H9 (cell line): ENCODE measurements at regions not wholly inside any gene's neighbourhood (a gene's known extent, or its start where the extent isn't known, plus 50 kb on each side); places are given as distances from the start of the nearest gene placed in this dataset.
"Not testable (repeated sequence)": the region's sequence is repeated elsewhere in the genome, so short reads cannot be mapped to it uniquely, and the experiment has no call there.

Experiments
- DNase-seq: peaks from one replicate; pipeline ENCODE4 v3.0.0-alpha.2; 2017
- H2AFZ ChIP-seq: one replicate; pipeline ENCODE4 v1.6.1; 2013; ENCODE audit warnings: mild to moderate bottlenecking, low read length, control low read depth, moderate library complexity
- H2AK5ac ChIP-seq: 2 replicates; pipeline ENCODE4 v1.6.1; 2013; ENCODE audit warnings: low read length, control low read depth, mixed read lengths; ENCODE audit not compliant: insufficient read length
- H2BK120ac ChIP-seq: one replicate; pipeline ENCODE4 v1.6.1; 2013; ENCODE audit warnings: low read depth, mild to moderate bottlenecking, low read length, control low read depth, inconsistent platforms; ENCODE audit not compliant: poor library complexity, severe bottlenecking
- H2BK12ac ChIP-seq: 2 replicates; pipeline ENCODE4 v1.6.1; 2013; ENCODE audit warnings: low read length, control low read depth, mixed read lengths, low read depth; ENCODE audit not compliant: insufficient read length
- H2BK15ac ChIP-seq: 2 replicates; pipeline ENCODE4 v1.6.1; 2013; ENCODE audit warnings: low read depth, low read length, control low read depth
- H2BK20ac ChIP-seq: one replicate; pipeline ENCODE4 v1.6.1; 2013; ENCODE audit warnings: low read depth, mild to moderate bottlenecking, low read length, control low read depth, inconsistent platforms; ENCODE audit not compliant: poor library complexity, severe bottlenecking
- H2BK5ac ChIP-seq: 2 replicates; pipeline ENCODE4 v1.6.1; 2013; ENCODE audit warnings: low read length, control low read depth, mixed read lengths; ENCODE audit not compliant: insufficient read length
- H3K14ac ChIP-seq: 2 replicates; pipeline ENCODE4 v1.6.1; 2013; ENCODE audit warnings: low read length, control low read depth; ENCODE audit not compliant: insufficient read depth
- H3K18ac ChIP-seq: 2 replicates; pipeline ENCODE4 v1.6.1; 2013; ENCODE audit warnings: low read depth, mild to moderate bottlenecking, mixed read lengths, low read length, control low read depth; ENCODE audit not compliant: insufficient read length
- H3K23ac ChIP-seq: 2 replicates; pipeline ENCODE4 v1.6.1; 2013; ENCODE audit warnings: low read length, control low read depth, mixed read lengths, low read depth; ENCODE audit not compliant: insufficient read length
- H3K23me2 ChIP-seq: 2 replicates; pipeline ENCODE4 v1.6.1; 2013; ENCODE audit warnings: low read depth, mild to moderate bottlenecking, mixed read lengths, low read length, control low read depth; ENCODE audit not compliant: insufficient read length, poor library complexity, severe bottlenecking
- H3K27ac ChIP-seq: 2 replicates; pipeline ENCODE4 v1.5.1; 2013; ENCODE audit warnings: low read length, control low read depth, mixed read lengths, low read depth; ENCODE audit not compliant: insufficient read length
- H3K27me3 ChIP-seq: 2 replicates; pipeline ENCODE4 v1.6.1; 2013; ENCODE audit warnings: low read length, control low read depth, inconsistent platforms; ENCODE audit not compliant: insufficient read depth
- H3K4ac ChIP-seq: 2 replicates; pipeline ENCODE4 v1.6.1; 2013; ENCODE audit warnings: low read depth, mild to moderate bottlenecking, control low read depth, inconsistent platforms, low read length, moderate library complexity
- H3K4me1 ChIP-seq: 2 replicates; pipeline ENCODE4 v1.6.1; 2013; ENCODE audit warnings: low read length, control low read depth, inconsistent platforms; ENCODE audit not compliant: insufficient read depth
- H3K4me2 ChIP-seq: 2 replicates; pipeline ENCODE4 v1.6.1; 2013; ENCODE audit warnings: low read length, control low read depth, mixed read lengths; ENCODE audit not compliant: insufficient read length, insufficient read depth
- H3K56ac ChIP-seq: 2 replicates; pipeline ENCODE4 v1.6.1; 2013; ENCODE audit warnings: low read depth, mild to moderate bottlenecking, mixed read lengths, low read length, control low read depth; ENCODE audit not compliant: insufficient read length
- H3K79me1 ChIP-seq: 2 replicates; pipeline ENCODE4 v1.6.1; 2013; ENCODE audit warnings: low read depth, mild to moderate bottlenecking, moderate library complexity, low read length, control low read depth, inconsistent platforms; ENCODE audit not compliant: insufficient read depth, poor library complexity, severe bottlenecking
- H3K79me2 ChIP-seq: 2 replicates; pipeline ENCODE4 v1.6.1; 2013; ENCODE audit warnings: low read length, control low read depth, inconsistent platforms; ENCODE audit not compliant: insufficient read depth
- H3K9ac ChIP-seq: 2 replicates; pipeline ENCODE4 v1.6.1; 2013; ENCODE audit warnings: low read length, control low read depth, mixed read lengths; ENCODE audit not compliant: insufficient read length; ENCODE audit errors: extremely low read depth
- H3K9me3 ChIP-seq: one replicate; pipeline ENCODE4 v1.6.1; 2013; ENCODE audit warnings: low read depth, low read length, inconsistent platforms; ENCODE audit not compliant: control insufficient read depth
- H3T11ph ChIP-seq: one replicate; pipeline ENCODE4 v1.6.1; 2013; ENCODE audit warnings: mild to moderate bottlenecking, low read length, control low read depth, inconsistent platforms
- H4K20me1 ChIP-seq: one replicate; pipeline ENCODE4 v1.6.1; 2013; ENCODE audit not compliant: control insufficient read depth, insufficient read length, insufficient read depth
- H4K5ac ChIP-seq: 2 replicates; pipeline ENCODE4 v1.6.1; 2013; ENCODE audit warnings: low read depth, mild to moderate bottlenecking, mixed read lengths, low read length, control low read depth; ENCODE audit not compliant: insufficient read length
- H4K8ac ChIP-seq: replicated peaks from 2 replicates; pipeline ENCODE4 v1.6.1; 2013; ENCODE audit warnings: low read length, control low read depth, mixed read lengths, low read depth; ENCODE audit not compliant: insufficient read length
- H4K91ac ChIP-seq: 2 replicates; pipeline ENCODE4 v1.6.1; 2013; ENCODE audit warnings: low read depth, mild to moderate bottlenecking, moderate library complexity, mixed read lengths, low read length, control low read depth; ENCODE audit not compliant: insufficient read length
- H3K27ac Mint-ChIP-seq, 3 experiments: 2 replicates in 2 of 3; 3 replicates in 1 of 3; pipeline ENCODE4 v1.8.0; 2020 to 2021; ENCODE audit warnings: mixed read lengths in 3 of 3, mild to moderate bottlenecking in 1 of 3, moderate library complexity in 1 of 3
- H3K27me3 Mint-ChIP-seq: 2 replicates; pipeline ENCODE4 v1.8.0; 2021; ENCODE audit warnings: low read depth, mild to moderate bottlenecking, moderate library complexity, mixed read lengths
- H3K36me3 Mint-ChIP-seq, 3 experiments: 2 replicates in 2 of 3; 3 replicates in 1 of 3; pipeline ENCODE4 v1.8.0; 2020 to 2021; ENCODE audit warnings: low read depth in 3 of 3, mixed read lengths in 3 of 3; ENCODE audit not compliant: insufficient read depth in 1 of 3
- H3K4me1 Mint-ChIP-seq, 2 experiments: 2 replicates each; pipeline ENCODE4 v1.8.0; 2020; ENCODE audit warnings: mixed read lengths in 2 of 2
- H3K4me3 Mint-ChIP-seq, 2 experiments: 2 replicates in 1 of 2; 3 replicates in 1 of 2; pipeline ENCODE4 v1.8.0; 2020 to 2021; ENCODE audit warnings: mild to moderate bottlenecking in 2 of 2, mixed read lengths in 2 of 2, moderate library complexity in 1 of 2
- H3K9me3 Mint-ChIP-seq, 2 experiments: 2 replicates in 1 of 2; 3 replicates in 1 of 2; pipeline ENCODE4 v1.8.0; 2020; ENCODE audit warnings: mild to moderate bottlenecking in 2 of 2, mixed read lengths in 2 of 2, moderate library complexity in 1 of 2
- WGBS: extraction: QIAGEN DNeasy Blood & Tissue Kit; methylation state at CpG from one replicate; pipeline ENCODE4 v1.1.7; 2013; ENCODE audit warnings: missing lambda C conversion rate, low lambda C conversion rate, mixed read lengths; ENCODE audit not compliant: insufficient read length; ENCODE audit errors: extremely low coverage; 5-methylcytosine and 5-hydroxymethylcytosine counted together

DNA sequence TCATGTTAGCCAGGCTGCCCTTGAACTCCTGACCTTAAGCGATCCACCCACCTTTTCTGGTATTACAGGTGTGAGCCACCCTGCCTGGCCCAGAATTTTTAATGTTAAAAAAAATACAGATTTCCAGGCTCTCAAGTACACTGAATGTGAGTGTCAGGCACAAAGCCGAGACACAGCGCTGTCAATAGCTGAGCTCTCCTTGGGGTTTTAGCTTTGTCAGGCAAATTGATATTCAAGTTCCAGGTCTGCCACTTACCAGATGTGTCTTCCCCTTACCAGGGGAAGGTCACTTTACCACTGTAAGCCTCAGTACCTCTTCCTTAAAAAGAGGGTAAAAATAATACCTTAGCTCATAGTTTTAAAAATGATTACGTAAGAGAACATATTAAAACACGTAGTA lies 71.6 kb upstream of the LRRC37A2 start:
- not testable (repeated sequence) for H2BK120ac ChIP-seq, H4K8ac ChIP-seq, H3T11ph ChIP-seq, H2AK5ac ChIP-seq, H2BK5ac ChIP-seq, H3K9me3 Mint-ChIP-seq, H3K4me1 ChIP-seq, H3K4ac ChIP-seq, H3K18ac ChIP-seq, H3K14ac ChIP-seq, H3K79me1 ChIP-seq, H2BK20ac ChIP-seq, H3K23ac ChIP-seq, DNase-seq, H3K27me3 Mint-ChIP-seq, H3K27me3 ChIP-seq, H4K20me1 ChIP-seq, H3K9me3 ChIP-seq, H4K5ac ChIP-seq, H3K56ac ChIP-seq, H3K23me2 ChIP-seq, H3K9ac ChIP-seq, H3K4me3 Mint-ChIP-seq, H3K36me3 Mint-ChIP-seq, H2AFZ ChIP-seq, H3K4me2 ChIP-seq, H3K79me2 ChIP-seq, H3K4me1 Mint-ChIP-seq, H3K27ac ChIP-seq, H4K91ac ChIP-seq, H2BK15ac ChIP-seq, H3K27ac Mint-ChIP-seq, H2BK12ac ChIP-seq
- no CpG with 5 or more reads among the region's 5 CpGs for WGBS

DNA sequence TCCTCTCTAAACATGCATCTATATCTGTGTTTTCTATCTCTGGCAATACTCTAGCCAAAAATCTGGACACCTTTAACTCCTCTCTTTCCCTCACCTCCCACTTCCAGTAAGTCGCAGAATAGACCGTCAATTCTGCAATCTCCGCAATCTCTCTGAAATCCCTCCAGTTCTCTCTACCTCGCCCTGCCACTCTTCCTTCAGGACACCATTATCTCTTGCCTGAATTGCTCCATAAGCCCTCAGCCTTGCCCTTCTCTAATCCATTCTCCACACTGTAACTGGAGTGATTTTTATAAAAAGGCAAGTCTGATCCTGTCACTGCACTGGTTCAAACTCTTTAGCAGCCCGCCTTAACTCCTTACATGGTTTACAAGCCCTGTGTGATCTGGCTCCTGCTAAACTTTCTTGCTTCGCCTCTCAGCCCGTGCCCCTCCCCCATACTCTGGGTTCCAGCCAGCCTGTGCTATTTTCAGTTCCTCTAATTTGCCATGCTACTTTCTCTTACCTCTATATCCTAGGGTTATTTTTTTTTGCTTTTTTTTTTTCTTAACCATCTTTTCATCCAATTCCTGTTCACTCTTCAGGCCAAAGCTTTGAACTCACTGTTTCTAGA lies 73.0 kb upstream of the ARL17B start:
- not testable (repeated sequence) for H3K27ac ChIP-seq, H3K4me1 Mint-ChIP-seq, DNase-seq, H3K36me3 Mint-ChIP-seq, H3K9me3 ChIP-seq, H3K23ac ChIP-seq, H2BK5ac ChIP-seq, H3K4me2 ChIP-seq, H3T11ph ChIP-seq, H3K27ac Mint-ChIP-seq, H3K4me1 ChIP-seq, H4K5ac ChIP-seq, H2AK5ac ChIP-seq, H3K14ac ChIP-seq, H3K27me3 Mint-ChIP-seq, H4K91ac ChIP-seq, H3K4ac ChIP-seq, H3K9me3 Mint-ChIP-seq, H3K79me2 ChIP-seq, H2AFZ ChIP-seq, H3K23me2 ChIP-seq, H2BK12ac ChIP-seq, H4K20me1 ChIP-seq, H3K9ac ChIP-seq, H3K27me3 ChIP-seq, H2BK15ac ChIP-seq, H3K18ac ChIP-seq, H3K4me3 Mint-ChIP-seq, H2BK20ac ChIP-seq, H4K8ac ChIP-seq, H3K56ac ChIP-seq, H3K79me1 ChIP-seq, H2BK120ac ChIP-seq
- whole genome bisulfite sequencing: no CpG with 5 or more reads among the region's 7 CpGs
